GM18511 (cell line): ENCODE measurements at regions not wholly inside any gene's neighbourhood (a gene's known extent, or its start where the extent isn't known, plus 50 kb on each side); places are given as distances from the start of the nearest gene placed in this dataset.
"Not testable (repeated sequence)": the region's sequence is repeated elsewhere in the genome, so short reads cannot be mapped to it uniquely, and the experiment has no call there.

Experiments
- ATAC-seq: cut with Tn5 transposase; IDR thresholded peaks from one replicate; pipeline ENCODE4 v1.9.1; 2021; ENCODE audit warnings: mild to moderate bottlenecking, moderate library complexity; ENCODE audit not compliant: unreplicated experiment

DNA sequence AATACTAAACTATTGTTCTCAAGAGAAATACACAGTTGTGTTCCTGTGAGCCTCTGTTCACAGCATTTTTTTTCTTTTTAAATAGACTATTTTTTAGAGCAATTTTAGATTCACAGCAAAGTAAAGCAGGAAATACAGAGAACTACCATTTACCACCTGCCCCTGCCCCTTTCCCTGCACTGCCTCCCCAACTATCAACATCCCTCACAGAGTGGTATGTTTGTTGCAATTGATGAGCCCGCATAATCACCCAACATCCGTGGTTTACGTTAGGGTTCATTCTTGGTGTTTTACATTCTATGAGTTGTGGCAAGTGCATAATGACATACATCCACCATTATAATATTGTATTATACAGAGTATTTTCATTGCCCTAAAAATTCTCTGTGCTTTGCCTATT lies 71.6 kb upstream of the TNFAIP3 start:
- ATAC-seq: no peak

DNA sequence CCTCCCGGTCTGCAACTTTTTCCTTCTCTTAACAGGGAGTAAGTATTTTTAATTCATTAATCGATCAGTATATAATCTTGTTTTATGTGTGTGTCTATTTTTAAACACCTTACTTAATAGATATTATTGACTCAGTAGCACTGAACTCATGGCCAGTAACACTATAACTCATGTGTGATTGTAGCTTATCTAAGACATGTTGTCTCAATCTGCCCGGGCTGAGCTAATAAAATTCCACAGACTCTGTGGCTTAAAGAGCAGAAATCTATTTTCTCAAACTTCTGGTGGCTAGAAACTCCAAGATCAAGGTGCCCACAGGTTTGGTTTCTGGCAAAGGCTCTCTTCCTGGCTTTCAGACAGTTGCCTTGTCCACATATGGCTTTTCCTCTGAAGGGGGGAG lies 68.8 kb upstream of the TNFAIP3 start:
- ATAC-seq: no peak

- no peak for ATAC-seq
Observed at GRCh38 chr6:137798846-137799245, 68.2 kb upstream of the TNFAIP3 start.

DNA sequence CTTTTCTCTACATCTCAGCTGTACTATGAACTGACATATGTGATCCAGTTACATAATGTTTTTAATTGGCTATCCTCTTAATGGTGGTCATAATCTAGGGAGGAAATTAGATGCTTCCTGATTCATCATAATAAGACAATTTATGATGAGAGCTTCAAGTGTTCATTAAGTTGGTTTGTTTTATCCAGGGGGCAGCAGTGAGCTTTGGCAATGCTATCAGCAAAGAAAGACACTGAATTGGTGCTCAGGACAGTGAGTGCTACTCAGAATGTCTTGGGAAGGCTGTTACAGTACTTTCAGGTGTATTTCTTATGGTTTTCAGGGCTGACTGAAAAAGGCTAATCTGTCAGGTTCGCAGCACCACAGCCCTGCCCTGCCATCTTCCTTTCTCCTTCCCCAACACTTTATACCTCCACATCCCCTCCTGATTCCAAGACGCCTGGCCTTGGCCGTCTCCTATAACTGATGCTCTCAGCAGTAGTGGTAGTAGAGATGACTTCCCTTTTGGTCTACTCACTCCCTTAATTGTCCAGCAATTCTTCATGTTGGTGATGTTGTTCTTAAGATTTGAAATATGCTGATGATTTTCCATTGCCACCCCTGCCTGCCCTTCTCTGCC lies 67.0 kb upstream of the TNFAIP3 start:
- ATAC-seq: no peak

- ATAC-seq: no peak
Observed at GRCh38 chr6:137800762-137801161, 66.3 kb upstream of the TNFAIP3 start.

- no peak for ATAC-seq
Observed at GRCh38 chr6:137801352-137802114, 65.5 kb upstream of the TNFAIP3 start.

DNA sequence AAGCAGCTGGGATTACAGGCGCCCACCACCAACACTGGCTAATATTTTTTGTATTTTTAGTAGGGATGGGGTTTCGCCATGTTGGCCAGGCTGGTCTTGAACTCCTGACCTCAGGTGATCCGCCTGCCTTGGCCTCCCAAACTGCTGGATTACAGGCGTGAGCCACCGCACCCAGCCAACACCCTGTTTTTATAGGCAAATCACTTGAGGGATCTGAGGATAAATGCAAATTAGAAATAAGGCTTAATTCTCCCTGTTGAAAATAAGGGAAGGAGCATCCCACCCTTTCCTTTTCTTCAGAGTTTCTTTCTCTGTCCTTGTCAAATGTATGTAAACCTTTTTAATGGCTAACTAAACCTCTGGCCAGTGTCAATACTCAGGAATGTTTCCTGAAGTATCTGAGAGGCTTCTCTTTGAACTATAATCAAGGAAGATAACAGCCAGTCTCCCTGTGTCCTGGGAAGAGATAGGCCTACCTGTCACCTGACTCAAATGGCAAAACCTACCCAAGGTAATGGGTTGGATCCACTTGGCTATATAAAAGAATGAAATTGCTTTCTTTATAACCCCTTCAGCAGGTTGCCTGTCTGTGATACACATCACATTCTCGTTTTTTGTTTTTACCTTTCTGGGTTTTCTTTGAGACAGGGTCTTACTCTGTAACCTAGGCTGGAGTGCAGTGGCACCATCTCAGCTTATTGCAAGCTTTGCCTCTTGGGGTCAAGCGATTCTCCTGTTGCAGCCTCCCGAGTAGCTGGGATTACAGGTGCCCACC lies 64.5 kb upstream of the TNFAIP3 start:
- no peak for ATAC-seq

- ATAC-seq: no peak
Observed at GRCh38 chr6:137804637-137805036, 62.4 kb upstream of the TNFAIP3 start.

- no peak for ATAC-seq
Observed at GRCh38 chr6:137805622-137806021, 61.4 kb upstream of the TNFAIP3 start.

DNA sequence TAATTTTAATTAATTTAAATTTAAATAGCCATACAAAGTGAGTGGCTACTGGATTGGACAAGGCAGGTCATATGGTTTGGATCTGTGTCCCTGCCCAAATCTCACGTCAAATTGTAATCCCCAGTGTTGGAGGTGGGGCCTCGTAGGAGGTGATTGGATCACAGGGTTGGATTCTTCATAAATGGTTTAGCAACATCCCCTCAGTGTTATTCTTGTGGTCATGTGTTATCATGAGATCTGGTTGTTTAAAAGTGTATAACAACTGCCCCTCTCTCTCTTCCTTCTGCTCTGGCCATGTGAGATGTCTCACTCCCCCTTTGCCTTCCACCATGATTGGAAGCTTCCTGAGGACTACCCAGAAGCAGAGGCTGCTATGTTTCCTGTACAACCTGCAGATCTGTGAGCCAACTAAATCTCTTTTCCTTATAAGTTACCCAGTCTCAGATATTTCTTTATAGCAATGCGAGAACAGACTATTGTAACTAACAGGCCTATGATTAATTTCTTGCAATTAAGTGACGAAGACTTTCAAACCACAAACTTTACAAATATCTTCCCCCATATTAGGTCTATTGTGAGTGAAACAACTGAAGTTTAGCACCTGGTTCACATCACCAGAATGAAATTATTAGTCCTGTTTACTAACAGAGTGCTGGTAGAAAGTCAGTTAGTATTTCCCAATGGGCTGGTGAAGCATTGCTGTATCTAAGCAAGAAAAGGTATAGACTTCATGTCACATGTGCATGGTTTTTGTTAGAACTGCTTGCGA lies 60.0 kb upstream of the TNFAIP3 start:
- ATAC-seq: no peak

GRCh38 chr6:137808191-137808590 lies 58.9 kb upstream of the TNFAIP3 start:
- no peak for ATAC-seq

- ATAC-seq: no peak
Observed at GRCh38 chr6:137808836-137809315, 58.2 kb upstream of the TNFAIP3 start.

GRCh38 chr6:137809895-137810553 lies 57.0 kb upstream of the TNFAIP3 start:
- not testable (repeated sequence) for ATAC-seq

GRCh38 chr6:137810554-137811120 lies 56.4 kb upstream of the TNFAIP3 start:
- no peak for ATAC-seq

GRCh38 chr6:137811121-137811915 lies 55.7 kb upstream of the TNFAIP3 start:
- ATAC-seq: peak; percentile 94

DNA sequence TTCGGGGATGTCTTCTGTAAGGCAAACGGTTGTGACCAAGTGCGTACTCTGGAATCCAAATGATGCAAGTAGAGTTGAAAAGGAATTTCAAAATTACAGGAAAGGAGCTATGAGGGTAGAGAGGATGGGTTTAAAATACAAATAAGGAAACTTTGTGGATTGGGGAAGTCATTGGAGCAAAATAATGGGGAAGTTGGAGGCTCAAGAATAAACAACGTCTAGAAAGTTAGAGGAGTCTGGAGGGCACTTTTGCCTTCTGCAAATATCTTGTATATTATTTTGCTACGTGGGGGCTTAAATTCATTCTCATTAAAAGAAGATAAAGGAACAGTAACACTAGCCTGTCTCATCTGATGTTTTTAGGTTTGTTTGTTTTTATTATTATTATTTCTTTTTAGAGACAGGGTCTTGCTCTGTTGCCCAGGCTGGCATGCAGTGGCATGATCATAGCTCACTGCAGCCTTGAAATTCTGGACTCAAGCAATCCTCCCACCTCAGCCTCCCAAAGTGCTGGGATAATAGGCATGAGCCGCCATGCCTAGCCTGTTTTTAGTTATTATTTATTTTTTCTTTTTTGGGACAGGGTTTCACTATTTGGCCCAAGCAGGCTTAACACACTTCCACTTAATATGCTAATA lies 55.0 kb upstream of the TNFAIP3 start:
- no peak for ATAC-seq

GRCh38 chr6:137813308-137813970 lies 53.6 kb upstream of the TNFAIP3 start:
- ATAC-seq: no peak

- not testable (repeated sequence) for ATAC-seq
Observed at GRCh38 chr6:137814030-137814429, 53.0 kb upstream of the TNFAIP3 start.
